SJSA1 (cell line): ENCODE measurements at regions not wholly inside any gene's neighbourhood (a gene's known extent, or its start where the extent isn't known, plus 50 kb on each side); places are given as distances from the start of the nearest gene placed in this dataset.
"Not testable (repeated sequence)": the region's sequence is repeated elsewhere in the genome, so short reads cannot be mapped to it uniquely, and the experiment has no call there.

Experiments
- DNase-seq, 2 experiments: peaks; one replicate each; pipeline ENCODE4 v3.0.0-alpha.2; 2015 to 2020; ENCODE audit warnings: low spot score in 2 of 2, low read depth in 1 of 2
- H3K27ac ChIP-seq: fragments of 250-450 bp; sonication (Bioruptor Pico); 2 replicates; pipeline ENCODE4 v1.5.1; 2020; ENCODE audit warnings: mild to moderate bottlenecking, moderate library complexity
- H3K27me3 ChIP-seq: fragments of 250-450 bp; sonication (Bioruptor Pico); replicated peaks from 2 replicates; pipeline ENCODE4 v1.5.1; 2020; ENCODE audit warnings: mild to moderate bottlenecking, moderate library complexity
- H3K36me3 ChIP-seq: fragments of 250-450 bp; sonication (Bioruptor Pico); 2 replicates; pipeline ENCODE4 v1.5.1; 2020; ENCODE audit warnings: mild to moderate bottlenecking
- H3K4me1 ChIP-seq: fragments of 250-450 bp; sonication (Bioruptor Pico); replicated peaks from 2 replicates; pipeline ENCODE4 v1.6.1; 2021; ENCODE audit warnings: mild to moderate bottlenecking
- H3K4me3 ChIP-seq: fragments of 250-450 bp; sonication (Bioruptor Pico); 2 replicates; pipeline ENCODE4 v1.5.1; 2020; ENCODE audit warnings: mild to moderate bottlenecking
- H3K9me3 ChIP-seq: fragments of 250-450 bp; sonication (Bioruptor Pico); replicated peaks from 2 replicates; pipeline ENCODE4 v1.5.1; 2020; ENCODE audit warnings: mild to moderate bottlenecking

DNA sequence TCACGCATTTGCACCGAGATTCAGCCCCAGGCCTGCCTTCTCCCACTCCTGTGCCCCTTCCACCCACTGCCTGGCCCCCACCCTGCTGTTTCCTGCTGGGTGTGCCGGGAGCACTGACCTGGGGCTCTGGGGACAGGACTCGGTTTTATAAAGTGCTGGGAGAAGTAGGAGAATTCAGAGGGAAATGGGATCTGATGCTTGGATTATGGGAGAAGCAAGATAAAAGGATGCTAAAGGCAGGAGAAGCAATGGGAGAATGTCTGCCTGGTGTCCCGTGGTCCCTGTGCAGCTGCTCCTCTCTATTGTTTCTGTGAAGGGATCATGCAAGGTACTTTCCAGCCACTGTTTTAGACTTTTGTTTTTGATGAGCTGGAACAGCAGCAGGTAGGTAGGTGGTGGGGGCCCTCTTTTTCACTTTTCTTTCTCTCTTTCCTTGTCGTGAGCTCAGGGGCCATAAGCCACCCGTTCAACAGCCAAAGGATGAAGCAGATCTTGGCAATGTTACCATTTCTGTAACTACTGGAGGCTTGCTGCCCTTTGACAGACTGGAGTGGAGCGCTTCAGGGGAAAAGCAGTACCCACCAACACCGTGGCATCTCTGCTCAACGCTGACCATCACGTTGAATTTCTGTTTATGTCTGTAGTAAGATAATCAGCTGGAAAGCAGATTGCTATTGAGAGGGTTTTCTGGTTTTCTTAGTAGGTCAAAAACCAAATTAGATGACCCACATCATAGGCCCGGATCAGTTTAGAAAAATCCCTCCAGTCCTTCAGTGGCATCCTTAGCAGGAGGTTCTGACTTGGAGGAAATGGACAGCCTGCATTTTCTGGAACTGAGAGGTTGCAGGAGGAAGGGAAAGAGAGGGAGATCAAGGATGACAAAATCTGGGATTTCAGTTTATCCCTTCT is 63.8 kb upstream of the ENPP6 start:
- Histone ChIP-seq H3K36me3 (no peaks in the 10 kb centered on the region), H3K4me1 (no peaks in the 10 kb centered on the region), H3K27me3 (no peaks in the 10 kb centered on the region), H3K9me3 (0 out of 2 replicates have a peak, but pooled peaks cover 2% of the 10 kb centered on the region), H3K27ac (no peak overlapping the region), H3K4me3 (no peak overlapping the region)
- DNase-seq, result no peak

DNA sequence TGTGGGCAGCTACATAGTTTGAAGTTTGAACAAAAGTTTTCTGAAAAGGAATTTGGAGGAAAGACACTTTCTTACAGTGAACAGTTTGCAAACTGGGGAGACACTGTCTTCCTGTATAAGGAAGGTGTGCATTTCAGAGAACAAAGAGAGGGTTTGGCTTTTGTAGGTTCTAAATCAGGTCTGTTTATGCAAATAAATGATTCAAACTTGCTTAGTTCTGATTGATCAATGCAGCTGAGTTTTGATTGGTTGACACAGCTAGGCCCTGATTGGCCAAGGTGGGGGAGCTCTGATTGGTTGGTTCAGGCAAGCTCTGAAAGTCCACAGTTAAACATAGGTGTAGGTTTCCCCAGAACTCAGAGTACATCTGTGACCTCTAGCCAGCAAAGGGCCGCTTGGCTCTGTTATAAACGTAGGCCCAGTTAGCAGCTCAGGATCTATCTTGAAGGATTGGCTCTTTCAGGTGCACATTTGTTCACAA is 63.0 kb upstream of the ENPP6 start:
- Histone ChIP-seq H3K4me1 (no peaks in the 10 kb centered on the region), H3K9me3 (0 out of 2 replicates have a peak, but pooled peaks cover 2% of the 10 kb centered on the region), H3K36me3 (no peaks in the 10 kb centered on the region), H3K27ac (no peak overlapping the region), H3K27me3 (no peaks in the 10 kb centered on the region), H3K4me3 (no peak overlapping the region)
- no peak for DNase-seq

DNA sequence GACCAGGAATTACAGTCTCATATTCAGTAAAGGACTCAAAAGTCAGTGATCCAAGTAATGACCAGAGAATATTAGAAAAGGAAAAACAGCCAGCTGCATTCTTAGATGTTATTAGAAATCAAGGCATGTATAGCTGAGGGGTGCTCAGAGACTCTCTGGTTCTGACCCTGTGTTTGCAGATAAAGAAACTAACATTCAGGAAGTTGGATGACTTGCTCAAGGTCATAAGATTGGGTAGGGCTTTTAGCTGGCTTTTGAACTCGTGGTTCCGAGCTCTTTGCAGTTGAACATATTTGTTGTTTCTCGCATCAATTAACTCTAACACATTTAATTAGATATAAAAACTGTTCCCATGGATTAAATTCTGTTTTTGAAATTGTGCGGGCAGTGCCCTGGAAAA is 62.5 kb upstream of the ENPP6 start:
- 0 out of 2 replicates have a peak, but pooled peaks cover 2% of the 10 kb centered on the region for H3K9me3 ChIP-seq
- no peak for DNase-seq

DNA sequence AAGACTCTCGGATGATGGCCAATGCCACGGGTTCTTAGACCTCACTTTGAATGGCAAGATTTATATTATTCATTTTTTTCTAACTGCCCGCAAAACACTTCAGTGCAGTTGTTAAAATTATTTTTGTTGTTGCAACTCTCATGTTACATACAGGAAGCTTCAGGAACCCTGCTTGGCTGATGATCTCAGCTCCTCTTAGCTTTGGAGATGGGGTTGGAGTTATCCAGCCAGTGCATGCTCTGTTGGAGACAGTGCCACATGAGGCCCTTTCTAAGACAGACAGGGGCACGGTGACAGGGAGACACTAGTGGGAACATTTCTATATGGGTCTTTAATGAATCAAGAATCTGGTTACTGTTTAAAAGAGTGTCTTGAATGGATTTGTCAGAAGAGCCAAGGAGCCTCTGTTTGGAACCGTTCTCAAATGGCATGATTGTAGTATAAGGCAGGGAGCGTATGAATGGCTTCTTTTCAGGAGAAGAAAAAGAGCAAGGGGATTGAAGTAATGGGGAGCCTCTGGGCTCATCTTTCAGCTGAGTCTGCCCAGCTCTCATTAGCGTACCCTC is 61.9 kb upstream of the ENPP6 start:
- Histone ChIP-seq H3K27me3 (no peaks in the 10 kb centered on the region), H3K4me1 (no peaks in the 10 kb centered on the region), H3K27ac (no peak overlapping the region), H3K36me3 (no peaks in the 10 kb centered on the region), H3K9me3 (0 out of 2 replicates have a peak, but pooled peaks cover 2% of the 10 kb centered on the region), H3K4me3 (no peak overlapping the region)
- no peak for DNase-seq

More for the DNA sequence above, 62.5 kb upstream of the ENPP6 start:
- no peaks in the 10 kb centered on the region for H3K27me3 ChIP-seq
- H3K4me1 ChIP-seq, result no peaks in the 10 kb centered on the region
- H3K4me3 ChIP-seq, result no peak overlapping the region
- no peaks in the 10 kb centered on the region for H3K36me3 ChIP-seq
- no peak overlapping the region for H3K27ac ChIP-seq

DNA sequence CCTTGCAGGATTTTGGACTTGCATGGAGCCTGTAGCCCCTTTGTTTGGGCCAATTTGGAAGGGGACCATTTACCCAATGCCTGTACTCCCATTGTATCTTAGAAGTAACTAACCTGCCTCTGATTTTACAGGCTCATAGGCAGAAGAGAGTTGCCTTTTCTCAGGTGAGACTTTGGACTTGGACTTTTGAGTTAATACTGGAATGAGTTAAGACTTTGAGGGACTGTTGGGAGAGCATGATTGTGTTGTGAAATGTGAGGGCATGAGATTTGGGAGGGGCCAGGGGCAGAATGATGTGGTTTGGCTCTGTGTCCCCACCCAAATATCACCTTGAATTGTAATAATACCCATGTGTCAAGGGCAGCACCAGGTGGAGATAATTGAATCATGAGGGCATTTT is 60.1 kb upstream of the ENPP6 start:
- H3K36me3 ChIP-seq, H3K4me3 ChIP-seq, H3K9me3 ChIP-seq, H3K27me3 ChIP-seq, DNase-seq, H3K27ac ChIP-seq, H3K4me1 ChIP-seq: not testable (repeated sequence)

DNA sequence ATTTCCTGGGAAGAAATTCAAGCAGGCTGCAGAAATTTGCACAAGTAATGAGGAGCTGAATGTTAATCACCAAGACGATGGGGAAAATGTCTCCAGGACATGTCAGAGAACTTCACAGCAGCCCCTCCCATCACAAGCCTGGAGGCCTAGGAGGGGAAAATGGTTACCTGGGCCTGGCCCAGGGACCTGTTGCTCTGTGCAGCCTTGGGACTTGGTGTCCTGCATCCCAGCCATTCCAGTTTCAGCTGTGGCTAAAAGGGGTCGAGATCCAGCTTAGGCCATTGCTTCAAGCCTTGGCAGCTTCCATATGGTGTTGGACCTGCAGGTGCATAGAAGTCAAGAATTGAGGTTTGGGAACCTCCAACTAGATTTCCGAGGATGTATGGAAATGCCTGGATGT is 59.3 kb upstream of the ENPP6 start:
- H3K4me3 ChIP-seq, DNase-seq, H3K27me3 ChIP-seq, H3K4me1 ChIP-seq, H3K36me3 ChIP-seq, H3K9me3 ChIP-seq, H3K27ac ChIP-seq: not testable (repeated sequence)

DNA sequence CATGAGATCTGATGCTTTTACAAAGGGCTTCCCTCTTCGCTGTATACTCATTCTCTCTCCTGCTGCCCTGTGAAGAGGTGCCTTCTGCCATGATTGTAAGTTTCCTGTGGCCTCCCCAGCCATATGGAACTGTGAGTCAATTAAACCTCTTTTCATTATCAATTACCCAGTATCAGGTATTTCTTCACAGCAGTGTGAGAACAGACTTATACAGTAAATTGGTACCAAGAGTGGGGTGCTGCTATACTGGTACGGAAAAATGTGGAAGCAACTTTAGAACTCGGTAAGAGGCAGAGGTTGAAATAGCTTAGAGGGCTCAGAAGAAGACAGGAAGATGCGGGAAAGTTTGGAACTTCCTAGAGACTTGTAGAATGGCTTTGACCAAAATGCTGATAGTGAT is 58.7 kb upstream of the ENPP6 start:
- H3K9me3 ChIP-seq, DNase-seq, H3K27me3 ChIP-seq, H3K4me3 ChIP-seq, H3K4me1 ChIP-seq, H3K27ac ChIP-seq, H3K36me3 ChIP-seq: not testable (repeated sequence)

DNA sequence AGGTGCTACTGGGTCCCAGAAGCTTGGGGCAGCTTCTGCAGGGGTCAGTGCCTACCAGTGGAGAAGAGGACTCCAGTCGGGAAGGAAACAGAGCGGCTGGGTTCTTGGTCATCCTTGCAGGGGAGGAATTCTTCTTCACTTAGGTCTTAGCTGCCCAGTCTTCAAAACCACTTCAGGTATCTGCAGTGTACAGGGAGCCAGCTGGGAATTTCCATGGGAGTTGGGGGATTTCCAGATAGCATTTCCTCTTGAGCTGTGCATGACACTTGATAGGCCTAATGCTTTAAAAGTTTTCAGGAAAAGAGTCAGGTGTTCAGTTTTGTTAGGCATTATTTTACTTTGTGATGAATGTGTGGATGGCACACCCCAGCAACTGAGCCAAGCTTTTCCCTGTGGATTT is 58.1 kb upstream of the ENPP6 start:
- H3K9me3 ChIP-seq, result 0 out of 2 replicates have a peak, but pooled peaks cover 2% of the 10 kb centered on the region
- DNase-seq, result no peak
- H3K4me3 ChIP-seq, result no peak overlapping the region
- H3K4me1 ChIP-seq, result no peaks in the 10 kb centered on the region
- H3K27me3 ChIP-seq, result no peaks in the 10 kb centered on the region
- no peak overlapping the region for H3K27ac ChIP-seq
- no peaks in the 10 kb centered on the region for H3K36me3 ChIP-seq

DNA sequence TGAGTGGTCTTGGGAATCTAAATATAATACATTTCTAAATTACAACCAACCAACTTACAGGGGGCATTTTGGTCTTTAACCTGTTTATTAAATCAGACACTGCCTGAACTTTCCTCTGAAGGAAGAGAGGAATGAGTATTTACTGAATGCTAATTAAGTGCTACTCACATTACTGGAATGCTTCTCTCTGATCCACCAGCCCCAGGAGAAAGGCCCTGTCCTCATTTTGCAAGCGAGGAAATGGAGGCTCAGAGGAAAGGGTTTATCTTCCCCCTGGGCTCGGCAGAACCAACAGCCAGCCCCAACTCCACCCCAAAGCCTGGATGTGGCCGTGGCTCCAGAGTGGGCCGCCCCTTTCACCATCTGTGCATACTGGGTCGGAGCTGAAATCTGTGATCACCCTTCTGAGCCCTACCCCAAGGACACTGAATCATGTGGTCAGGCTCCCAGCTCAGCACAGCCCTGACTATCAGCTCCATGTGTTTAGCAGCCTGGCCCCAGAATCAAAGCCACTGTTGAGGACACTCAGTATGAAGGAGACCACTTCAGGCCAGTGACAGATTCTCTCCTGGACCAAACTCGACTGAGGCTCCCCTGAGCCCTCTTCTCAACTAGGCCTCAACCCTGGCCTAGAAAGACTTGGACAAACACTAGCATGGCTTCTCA is 56.7 kb upstream of the ENPP6 start:
- no peaks in the 10 kb centered on the region for H3K27me3 ChIP-seq
- H3K27ac ChIP-seq, result no peak overlapping the region
- 0 out of 2 replicates have a peak, but pooled peaks cover 2% of the 10 kb centered on the region for H3K9me3 ChIP-seq
- no peak overlapping the region for H3K4me3 ChIP-seq
- no peaks in the 10 kb centered on the region for H3K36me3 ChIP-seq
- peak in 1 of 2 experiments; percentile 30 for DNase-seq
- no peaks in the 10 kb centered on the region for H3K4me1 ChIP-seq

DNA sequence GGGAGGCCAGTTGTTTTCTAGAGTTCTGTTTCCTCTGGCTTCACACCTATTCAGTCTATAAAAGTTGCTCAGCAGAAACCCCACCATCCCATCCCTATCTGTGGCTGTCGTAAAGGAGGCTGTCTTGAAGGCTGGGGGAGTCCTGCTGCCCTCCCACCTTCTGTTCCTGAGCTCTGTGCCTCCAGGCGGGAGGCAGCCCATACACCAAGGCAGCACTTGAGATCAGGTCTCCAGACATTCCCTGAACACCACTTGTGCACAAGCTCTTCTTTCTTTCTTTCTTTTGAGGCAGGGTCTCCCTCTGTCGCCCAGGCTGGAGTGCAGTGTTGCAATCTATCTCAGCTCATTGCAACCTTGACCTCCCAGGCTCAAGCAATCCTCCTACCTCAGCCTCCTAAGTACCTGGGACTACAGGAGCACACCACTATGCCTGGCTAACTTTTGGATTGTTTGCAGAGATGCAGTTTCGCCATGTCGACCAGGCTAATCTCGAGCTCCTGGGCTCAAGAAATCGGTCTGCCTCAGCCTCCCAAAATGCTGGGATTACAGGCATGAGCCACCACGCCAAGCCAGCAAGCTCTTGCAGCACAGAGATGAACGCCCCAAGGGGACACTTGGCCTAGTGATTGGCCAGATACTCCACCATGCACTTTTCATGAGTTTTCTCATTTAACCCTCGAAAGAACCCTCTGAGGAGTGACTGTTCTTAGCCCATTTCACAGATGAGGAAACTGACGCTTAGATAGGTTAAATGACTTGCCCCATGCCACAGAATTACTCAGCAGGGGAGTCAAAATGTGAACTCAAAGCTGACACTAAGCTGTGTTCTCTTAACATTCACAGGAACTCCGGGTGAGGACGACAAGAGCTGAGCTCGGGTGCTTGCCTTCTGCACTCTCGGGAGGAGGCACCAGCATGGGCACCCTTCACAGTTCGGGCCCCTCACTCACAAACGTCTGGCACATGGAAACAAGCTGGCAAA is 55.8 kb upstream of the ENPP6 start:
- no peak overlapping the region for H3K27ac ChIP-seq
- H3K4me1 ChIP-seq, result peaks cover 6% of the 10 kb centered on the region; the same call in 1 of the 2 replicates
- H3K4me3 ChIP-seq, result no peak overlapping the region
- 0 out of 2 replicates have a peak, but pooled peaks cover 2% of the 10 kb centered on the region for H3K9me3 ChIP-seq
- H3K36me3 ChIP-seq, result no peaks in the 10 kb centered on the region
- DNase-seq, result peak in 1 of 2 experiments; percentile 23
- H3K27me3 ChIP-seq, result no peaks in the 10 kb centered on the region

DNA sequence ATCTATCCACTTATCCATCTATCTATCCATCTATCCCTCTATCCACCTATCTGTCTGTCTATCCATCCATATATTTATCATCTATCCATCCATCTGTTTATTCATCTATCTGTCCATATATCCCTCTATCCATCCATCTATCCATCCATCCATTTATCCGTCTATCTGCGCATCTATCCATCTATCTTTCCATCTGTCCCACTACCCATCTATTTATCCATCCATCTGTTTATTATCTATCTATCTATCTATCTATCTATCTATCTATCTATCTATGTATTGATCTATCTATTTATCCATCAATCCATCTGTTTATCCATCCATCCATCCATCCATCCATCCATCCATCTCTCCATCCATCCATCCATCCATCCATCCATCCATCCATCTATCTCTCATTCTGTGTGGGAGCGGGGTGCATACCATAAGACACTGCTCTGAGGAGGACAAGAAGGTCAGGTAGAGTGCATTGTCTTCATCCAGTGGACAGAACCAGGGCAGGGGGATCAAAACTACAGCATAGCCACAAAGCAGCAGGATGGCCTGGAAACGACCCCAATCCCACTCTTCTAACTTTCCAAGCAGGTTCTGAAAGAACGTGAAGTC is 53.2 kb upstream of the ENPP6 start:
- H3K27ac ChIP-seq, result no peak overlapping the region
- H3K4me3 ChIP-seq, result no peak overlapping the region
- H3K27me3 ChIP-seq, result no peaks in the 10 kb centered on the region
- no peaks in the 10 kb centered on the region for H3K9me3 ChIP-seq
- DNase-seq, result peak in 1 of 2 experiments; percentile 5
- H3K36me3 ChIP-seq, result no peaks in the 10 kb centered on the region
- H3K4me1 ChIP-seq, result peaks cover 16% of the 10 kb centered on the region

DNA sequence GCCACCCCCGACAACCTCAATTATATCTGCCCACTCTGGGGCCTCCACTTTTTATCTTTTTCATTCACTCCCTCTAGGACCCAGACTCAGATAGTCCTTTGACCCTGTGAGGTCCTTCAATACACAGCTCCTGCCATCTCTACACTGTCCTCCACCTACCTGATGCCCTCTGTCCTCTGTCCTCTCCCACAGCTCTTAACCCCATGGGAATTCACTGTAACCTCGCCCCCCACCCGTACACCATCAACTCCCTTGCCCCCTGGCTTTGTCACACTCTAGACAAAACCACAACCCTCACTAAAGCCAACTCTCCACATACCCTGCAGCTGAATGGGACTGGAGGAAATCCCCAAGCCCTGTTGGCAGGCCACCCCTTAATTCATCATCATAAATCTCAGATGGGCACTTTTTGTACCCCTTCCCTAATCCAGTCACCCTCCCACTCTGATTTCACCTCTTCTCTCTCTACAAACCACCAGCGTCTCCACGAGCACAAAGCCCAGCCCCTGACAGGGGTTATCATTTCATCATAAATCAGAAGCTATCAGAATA is 52.3 kb upstream of the ENPP6 start:
- peak in 1 of 2 experiments; percentile 13 for DNase-seq
- Histone ChIP-seq H3K27ac (no peak overlapping the region), H3K27me3 (no peaks in the 10 kb centered on the region), H3K36me3 (no peaks in the 10 kb centered on the region), H3K9me3 (no peaks in the 10 kb centered on the region), H3K4me1 (peaks cover 25% of the 10 kb centered on the region), H3K4me3 (no peak overlapping the region)
